ENCODE measurements at regions not wholly inside any gene's neighbourhood (a gene's known extent, or its start where the extent isn't known, plus 50 kb on each side); places are given as distances from the start of the nearest gene placed in this dataset.

GRCh38 chr4:144202081-144202480, 61.6 kb upstream of the GYPA start:
- ATAC-seq (ENCODE audit: low read depth): no peak
- no peaks in the 10 kb centered on the region for H3K27me3 ChIP-seq (ENCODE audit: insufficient read depth, poor library complexity, severe bottlenecking)
- H3K27ac ChIP-seq (ENCODE audit: poor library complexity, severe bottlenecking): no peak overlapping the region
- TF ChIP-seq CTCF (IDR thresholded peaks at IDR 0.05; ENCODE audit: poor library complexity, severe bottlenecking): no peak
- H3K36me3 ChIP-seq (ENCODE audit: low read depth): no peaks in the 10 kb centered on the region
- no peaks in the 10 kb centered on the region for H3K4me1 ChIP-seq (ENCODE audit: insufficient read depth, poor library complexity, severe bottlenecking)
- DNase-seq (ENCODE audit: low spot score): no peak
- H3K9me3 ChIP-seq (ENCODE audit: severe bottlenecking): no peaks in the 10 kb centered on the region
- no peak overlapping the region for H3K4me3 ChIP-seq (ENCODE audit: severe bottlenecking)

- no peak overlapping the region for H3K4me3 ChIP-seq (ENCODE audit: severe bottlenecking)
- no peaks in the 10 kb centered on the region for H3K36me3 ChIP-seq (ENCODE audit: low read depth)
- TF ChIP-seq CTCF (IDR thresholded peaks at IDR 0.05; ENCODE audit: poor library complexity, severe bottlenecking): no peak
- H3K27me3 ChIP-seq (ENCODE audit: insufficient read depth, poor library complexity, severe bottlenecking): no peaks in the 10 kb centered on the region
- no peaks in the 10 kb centered on the region for H3K4me1 ChIP-seq (ENCODE audit: insufficient read depth, poor library complexity, severe bottlenecking)
- DNase-seq (ENCODE audit: low spot score) (no peak), ATAC-seq (ENCODE audit: low read depth) (no peak)
- H3K27ac ChIP-seq (ENCODE audit: poor library complexity, severe bottlenecking): no peak overlapping the region
- H3K9me3 ChIP-seq (ENCODE audit: severe bottlenecking): no peaks in the 10 kb centered on the region
Observed at GRCh38 chr4:144203155-144203554, 62.6 kb upstream of the GYPA start.

GRCh38 chr4:144204431-144204830, 63.9 kb upstream of the GYPA start:
- Histone ChIP-seq H3K4me3 (ENCODE audit: severe bottlenecking) (no peak overlapping the region), H3K4me1 (ENCODE audit: insufficient read depth, poor library complexity, severe bottlenecking) (no peaks in the 10 kb centered on the region), H3K27ac (ENCODE audit: poor library complexity, severe bottlenecking) (no peak overlapping the region), H3K9me3 (ENCODE audit: severe bottlenecking) (no peaks in the 10 kb centered on the region), H3K36me3 (ENCODE audit: low read depth) (no peaks in the 10 kb centered on the region), H3K27me3 (ENCODE audit: insufficient read depth, poor library complexity, severe bottlenecking) (no peaks in the 10 kb centered on the region)
- no peak for TF ChIP-seq CTCF (IDR thresholded peaks at IDR 0.05; ENCODE audit: poor library complexity, severe bottlenecking)
- no peak for ATAC-seq (ENCODE audit: low read depth)
- DNase-seq (ENCODE audit: low spot score): no peak

- TF ChIP-seq CTCF (IDR thresholded peaks at IDR 0.05; ENCODE audit: poor library complexity, severe bottlenecking): no peak
- Histone ChIP-seq H3K4me3 (ENCODE audit: severe bottlenecking) (no peak overlapping the region), H3K27ac (ENCODE audit: poor library complexity, severe bottlenecking) (no peak overlapping the region), H3K9me3 (ENCODE audit: severe bottlenecking) (no peaks in the 10 kb centered on the region), H3K36me3 (ENCODE audit: low read depth) (no peaks in the 10 kb centered on the region), H3K27me3 (ENCODE audit: insufficient read depth, poor library complexity, severe bottlenecking) (no peaks in the 10 kb centered on the region), H3K4me1 (ENCODE audit: insufficient read depth, poor library complexity, severe bottlenecking) (no peaks in the 10 kb centered on the region)
- DNase-seq (ENCODE audit: low spot score): no peak
- ATAC-seq (ENCODE audit: low read depth): no peak
Observed at GRCh38 chr4:144206711-144207110, 66.2 kb upstream of the GYPA start.

- H3K27me3 ChIP-seq (ENCODE audit: insufficient read depth, poor library complexity, severe bottlenecking): no peaks in the 10 kb centered on the region
- no peak for TF ChIP-seq CTCF (IDR thresholded peaks at IDR 0.05; ENCODE audit: poor library complexity, severe bottlenecking)
- H3K9me3 ChIP-seq (ENCODE audit: severe bottlenecking): no peaks in the 10 kb centered on the region
- no peaks in the 10 kb centered on the region for H3K36me3 ChIP-seq (ENCODE audit: low read depth)
- no peak overlapping the region for H3K4me3 ChIP-seq (ENCODE audit: severe bottlenecking)
- ATAC-seq (ENCODE audit: low read depth): no peak
- DNase-seq (ENCODE audit: low spot score): no peak
- no peak overlapping the region for H3K27ac ChIP-seq (ENCODE audit: poor library complexity, severe bottlenecking)
- no peaks in the 10 kb centered on the region for H3K4me1 ChIP-seq (ENCODE audit: insufficient read depth, poor library complexity, severe bottlenecking)
Observed at GRCh38 chr4:144208074-144208473, 67.6 kb upstream of the GYPA start.
